H1 (cell line): ENCODE measurements at regions not wholly inside any gene's neighbourhood (a gene's known extent, or its start where the extent isn't known, plus 50 kb on each side); places are given as distances from the start of the nearest gene placed in this dataset.

Experiments used
- CTCF ChIA-PET: fragments of 300-600 bp; sonication (Branson Sonifier 250); formaldehyde crosslinking; loops from one replicate; lab custom pipeline; 2021; ENCODE audit not compliant: partially characterized antibody; lab: Charles Lee
- POLR2A ChIA-PET: fragments of 300-600 bp; sonication (Branson Sonifier 250); formaldehyde crosslinking; loops from one replicate; lab custom pipeline; 2021; ENCODE audit warnings: inconsistent platforms; ENCODE audit not compliant: partially characterized antibody; lab: Charles Lee
- DNase-seq, 2 experiments: peaks; one replicate each; pipeline versions ENCODE4 v3.0.0 to v3.0.0-alpha.2; 2010 to 2022; ENCODE audit warnings: low spot score in 2 of 2, low read depth in 1 of 2, mixed read lengths in 1 of 2
- FAIRE-seq: peaks from 2 replicates; lab custom pipeline; 2011; peaks lifted over from hg19 to GRCh38; lab: Jason Lieb, UNC
- H2AFZ ChIP-seq: 2 replicates; pipeline ENCODE4 v1.8.1; 2012; ENCODE audit warnings: low read length, inconsistent platforms
- H2AK5ac ChIP-seq: 2 replicates; pipeline ENCODE4 v1.6.1; 2013; ENCODE audit warnings: low read depth, low read length
- H2BK120ac ChIP-seq: replicated peaks from 2 replicates; pipeline ENCODE3; 2013; ENCODE audit warnings: low read depth, low read length, inconsistent platforms
- H2BK12ac ChIP-seq: 2 replicates; pipeline ENCODE4 v1.6.1; 2013; ENCODE audit warnings: low read depth, low read length
- H2BK15ac ChIP-seq: 2 replicates; pipeline ENCODE4 v1.6.1; 2013; ENCODE audit warnings: low read length
- H2BK20ac ChIP-seq: 2 replicates; pipeline ENCODE4 v1.6.1; 2013; ENCODE audit warnings: low read length
- H2BK5ac ChIP-seq: 2 replicates; pipeline ENCODE4 v1.6.1; 2013; ENCODE audit warnings: low read depth, low read length
- H3K14ac ChIP-seq: 2 replicates; pipeline ENCODE4 v1.6.1; 2013; ENCODE audit warnings: inconsistent platforms; ENCODE audit not compliant: insufficient read length
- H3K18ac ChIP-seq: 2 replicates; pipeline ENCODE4 v1.6.1; 2013; ENCODE audit warnings: low read length; ENCODE audit errors: extremely low read depth
- H3K23ac ChIP-seq: 2 replicates; pipeline ENCODE4 v1.6.1; 2013; ENCODE audit warnings: inconsistent platforms; ENCODE audit not compliant: insufficient read length
- H3K23me2 ChIP-seq: 2 replicates; pipeline ENCODE4 v1.6.1; 2013; ENCODE audit warnings: low read depth, low read length
- H3K27ac ChIP-seq: 2 replicates; pipeline ENCODE4 v1.6.1; 2011; ENCODE audit warnings: low read depth, low read length, inconsistent platforms
- H3K27me3 ChIP-seq, 4 experiments: replicated peaks in 1 of 4; 1 replicate in 1 of 4; 2 replicates in 3 of 4; pipeline versions ENCODE4 v1.6.1 to v1.8.1; 2011 to 2013; ENCODE audit warnings: low read length in 3 of 4, mild to moderate bottlenecking in 3 of 4, inconsistent platforms in 2 of 4, mixed read lengths in 2 of 4, moderate library complexity in 1 of 4; ENCODE audit not compliant: control insufficient read depth in 3 of 4, insufficient read depth in 3 of 4; ENCODE audit errors: extremely low read depth in 1 of 4
- H3K36me3 ChIP-seq, 4 experiments: 2 replicates each; pipeline versions ENCODE4 v1.6.1 to v1.8.1; 2011 to 2013; ENCODE audit warnings: mild to moderate bottlenecking in 4 of 4, low read length in 3 of 4, moderate library complexity in 2 of 4, control low read depth in 1 of 4, inconsistent platforms in 1 of 4; ENCODE audit not compliant: insufficient read depth in 4 of 4, control insufficient read depth in 2 of 4
- H3K4ac ChIP-seq: replicated peaks from 2 replicates; pipeline ENCODE3; 2013; ENCODE audit warnings: low read length, low read depth, mixed read lengths, inconsistent platforms; ENCODE audit not compliant: insufficient read length
- H3K4me1 ChIP-seq, 4 experiments: replicated peaks in 1 of 4; 1 replicate in 1 of 4; 2 replicates in 3 of 4; pipeline versions ENCODE4 v1.6.1 to v1.8.1; 2011 to 2013; ENCODE audit warnings: low read length in 3 of 4, inconsistent platforms in 2 of 4, mixed read lengths in 1 of 4; ENCODE audit not compliant: insufficient read depth in 4 of 4, control insufficient read depth in 3 of 4
- H3K4me2 ChIP-seq, 2 experiments: 2 replicates each; pipeline versions ENCODE4 v1.6.1 to v1.8.1; 2011 to 2013; ENCODE audit warnings: low read depth in 2 of 2, low read length in 2 of 2, control low read depth in 1 of 2, inconsistent platforms in 1 of 2, mild to moderate bottlenecking in 1 of 2; ENCODE audit not compliant: insufficient read depth in 1 of 2
- H3K4me3 ChIP-seq, 4 experiments: fragments of 200-600, 300-600 bp in 1 of 4; sonication (generic), shearing (Covaris generic), sonication (Bioruptor Twin) in 1 of 4; 2 replicates each; pipeline versions ENCODE4 v1.5.1 to v1.8.1; 2011 to 2016; ENCODE audit warnings: low read length in 4 of 4, low read depth in 3 of 4, control low read depth in 2 of 4, inconsistent platforms in 2 of 4, mild to moderate bottlenecking in 2 of 4, mixed read lengths in 1 of 4, moderate library complexity in 1 of 4; ENCODE audit not compliant: insufficient read depth in 2 of 4; ENCODE audit errors: extremely low read depth in 1 of 4
- H3K56ac ChIP-seq: replicated peaks from 2 replicates; pipeline ENCODE3; 2013; ENCODE audit warnings: low read depth, mild to moderate bottlenecking, mixed read lengths, low read length, inconsistent platforms; ENCODE audit not compliant: insufficient read length
- H3K79me1 ChIP-seq: 2 replicates; pipeline ENCODE4 v1.6.1; 2013; ENCODE audit warnings: low read depth, low read length, control low read depth
- H3K79me2 ChIP-seq, 2 experiments: 2 replicates each; pipeline versions ENCODE4 v1.6.1 to v1.8.1; 2012 to 2013; ENCODE audit warnings: low read length in 2 of 2, mild to moderate bottlenecking in 2 of 2, inconsistent platforms in 1 of 2; ENCODE audit not compliant: insufficient read depth in 2 of 2, control insufficient read depth in 1 of 2
- H3K9ac ChIP-seq, 4 experiments: replicated peaks in 1 of 4; 1 replicate in 1 of 4; 2 replicates in 3 of 4; pipeline versions ENCODE4 v1.6.1 to v1.8.1; 2011 to 2013; ENCODE audit warnings: low read depth in 3 of 4, low read length in 3 of 4, control low read depth in 2 of 4, mild to moderate bottlenecking in 2 of 4, moderate library complexity in 2 of 4, inconsistent platforms in 1 of 4; ENCODE audit errors: extremely low read depth in 1 of 4
- H3K9me3 ChIP-seq, 2 experiments: 2 replicates each; pipeline versions ENCODE4 v1.6.1 to v1.8.1; 2012 to 2013; ENCODE audit warnings: mild to moderate bottlenecking in 2 of 2, moderate library complexity in 2 of 2, control low read depth in 1 of 2, inconsistent platforms in 1 of 2, low read depth in 1 of 2, low read length in 1 of 2, mixed read lengths in 1 of 2; ENCODE audit not compliant: insufficient read depth in 2 of 2
- H4K20me1 ChIP-seq, 2 experiments: replicated peaks in 1 of 2; 2 replicates each; pipeline versions ENCODE3 to v1.8.1; 2011 to 2013; ENCODE audit warnings: inconsistent platforms in 2 of 2, low read length in 2 of 2, mild to moderate bottlenecking in 1 of 2; ENCODE audit not compliant: insufficient read depth in 2 of 2, control insufficient read depth in 1 of 2
- H4K5ac ChIP-seq: 2 replicates; pipeline ENCODE4 v1.6.1; 2013; ENCODE audit warnings: low read length, low read depth, mixed read lengths, inconsistent platforms; ENCODE audit not compliant: insufficient read length
- H4K8ac ChIP-seq: 2 replicates; pipeline ENCODE4 v1.8.0; 2013; ENCODE audit warnings: mild to moderate bottlenecking, moderate library complexity, low read length, inconsistent platforms; ENCODE audit not compliant: insufficient read depth; ENCODE audit errors: extremely low read depth
- H4K91ac ChIP-seq: replicated peaks from 2 replicates; pipeline ENCODE3; 2013; ENCODE audit warnings: low read length, mixed read lengths, inconsistent platforms; ENCODE audit not compliant: insufficient read length
- CTCF ChIP-seq, 3 experiments: IDR thresholded peaks; 1 replicate in 2 of 3; 2 replicates in 1 of 3; pipeline versions ENCODE4 v1.5.1 to v1.6.1; 2011; ENCODE audit warnings: low read length in 3 of 3, mild to moderate bottlenecking in 3 of 3, inconsistent platforms in 2 of 3, low read depth in 1 of 3, moderate library complexity in 1 of 3; ENCODE audit not compliant: insufficient read depth in 1 of 3; ENCODE audit errors: control extremely low read depth in 1 of 3
- HDAC2 ChIP-seq, 2 experiments: fragments of 300-600 bp in 1 of 2; sonication (generic) in 1 of 2; IDR thresholded peaks; 2 replicates each; pipeline ENCODE4 v1.6.1; 2011 to 2012; ENCODE audit warnings: low read depth in 2 of 2, low read length in 2 of 2, mild to moderate bottlenecking in 2 of 2, moderate library complexity in 2 of 2, borderline replicate concordance in 1 of 2, inconsistent platforms in 1 of 2
- SAP30 ChIP-seq: fragments of 300-600 bp; sonication (generic); IDR thresholded peaks from 2 replicates; pipeline ENCODE4 v1.7.1; 2012; ENCODE audit warnings: low read length, moderate library complexity, mild to moderate bottlenecking, inconsistent platforms; ENCODE audit not compliant: insufficient read depth, insufficient replicate concordance
- WGBS, 2 experiments: shearing (Covaris generic) in 1 of 2; methylation state at CpG; one replicate each; pipeline versions ENCODE4 v1.1.6 to v1.1.7; 2013 to 2015; ENCODE audit warnings: low lambda C conversion rate in 2 of 2, mixed read lengths in 2 of 2, inconsistent platforms in 1 of 2, low coverage in 1 of 2, missing lambda C conversion rate in 1 of 2; ENCODE audit not compliant: insufficient replicate concordance in 2 of 2, insufficient coverage in 1 of 2, insufficient read length in 1 of 2; ENCODE audit errors: extremely low coverage in 1 of 2, missing lambda C conversion rate in 1 of 2; 5-methylcytosine and 5-hydroxymethylcytosine counted together

GRCh38 chr11:90585491-90585890 lies 362.6 kb upstream of the CHORDC1 start:
- Histone ChIP-seq H4K8ac (no peak overlapping the region), H4K20me1 (no peaks in the 10 kb centered on the region), H3K79me2 (no peaks in the 10 kb centered on the region), H3K79me1 (no peaks in the 10 kb centered on the region), H2AK5ac (no peak overlapping the region), H3K36me3 (no peaks in the 10 kb centered on the region), H3K4ac (no peak overlapping the region), H2BK20ac (no peak overlapping the region), H4K5ac (no peak overlapping the region), H4K91ac (no peak overlapping the region), H3K27ac (no peak overlapping the region), H3K4me2 (no peak overlapping the region), H2BK5ac (no peak overlapping the region), H3K27me3 (no peaks in the 10 kb centered on the region), H3K4me3 (no peak overlapping the region), H3K9ac (no peak overlapping the region), H3K14ac (no peak overlapping the region), H2BK15ac (no peak overlapping the region), H3K18ac (no peak overlapping the region), H3K56ac (no peak overlapping the region), H3K23ac (no peak overlapping the region), H3K4me1 (peaks cover 0 to 6% (median 0%) of the 10 kb centered on the region in 4 experiments; a peak in 1 of 7 replicates), H2BK120ac (no peak overlapping the region), H2BK12ac (no peak overlapping the region), H3K23me2 (no peaks in the 10 kb centered on the region), H2AFZ (no peak overlapping the region), H3K9me3 (peaks cover 0 to 5% of the 10 kb centered on the region in 2 experiments; a peak in 1 of 4 replicates)
- WGBS, 2 experiments, result 86% methylated on average over 1 of the region's 1 CpG; no CpG with 5 or more reads in 1 of the 2 experiments
- POLR2A ChIA-PET, result no interaction called here
- DNase-seq (no peak), FAIRE-seq (no peak)
- TF ChIP-seq SAP30 (no peak), HDAC2 (IDR thresholded peaks at IDR 0.05; ENCODE audit: borderline replicate concordance in 1 of 2, low read depth in 2 of 2, low read length in 2 of 2) (no peak), CTCF (IDR thresholded peaks at IDR 0.05; ENCODE audit: control extremely low read depth in 1 of 3, insufficient read depth in 1 of 3, low read depth in 1 of 3, low read length in 3 of 3) (no peak)
- CTCF ChIA-PET, result no interaction called here
